A673 (cell line): ENCODE measurements at regions not wholly inside any gene's neighbourhood (a gene's known extent, or its start where the extent isn't known, plus 50 kb on each side); places are given as distances from the start of the nearest gene placed in this dataset.

ENCODE experiments used
- EZH2 ChIP-seq: fragments of 200-600 bp; sonication (generic); IDR thresholded peaks from 2 replicates; pipeline ENCODE4 v1.6.1; 2017; ENCODE audit warnings: borderline replicate concordance, low read depth, mild to moderate bottlenecking, mixed read lengths, antibody characterized with exemption, low read length; ENCODE audit not compliant: poor library complexity, severe bottlenecking
- TF ChIP-seq, protein P1 (sequence below): fragments of 300-800, 200-600 bp; sonication (generic); conservative IDR thresholded peaks from 2 replicates; pipeline ENCODE4 v1.5.1; 2017; ENCODE audit warnings: low read depth, mild to moderate bottlenecking, antibody characterized with exemption, low read length, moderate library complexity, mixed read lengths

DNA sequence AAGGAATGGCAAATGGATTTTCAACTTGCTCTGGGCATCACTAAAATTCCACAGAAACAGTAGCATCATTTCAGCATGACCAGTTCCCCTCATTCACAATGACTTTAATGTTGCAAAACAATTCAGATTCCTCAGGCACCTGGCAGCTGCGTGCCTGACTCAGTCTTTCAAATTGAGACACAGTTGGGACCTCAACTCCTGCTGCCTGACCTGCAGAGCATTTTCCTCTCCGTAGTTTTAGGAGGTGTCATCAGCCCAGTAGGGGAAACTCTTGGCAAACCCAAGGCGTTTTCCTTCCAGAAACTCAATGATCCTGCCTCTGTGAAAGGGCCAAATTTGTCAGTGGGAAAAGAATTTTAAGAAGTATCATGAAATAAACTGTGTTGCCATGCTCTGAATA is 388.9 kb downstream of the SPRY1 start:
- TF ChIP-seq, protein P1, sequence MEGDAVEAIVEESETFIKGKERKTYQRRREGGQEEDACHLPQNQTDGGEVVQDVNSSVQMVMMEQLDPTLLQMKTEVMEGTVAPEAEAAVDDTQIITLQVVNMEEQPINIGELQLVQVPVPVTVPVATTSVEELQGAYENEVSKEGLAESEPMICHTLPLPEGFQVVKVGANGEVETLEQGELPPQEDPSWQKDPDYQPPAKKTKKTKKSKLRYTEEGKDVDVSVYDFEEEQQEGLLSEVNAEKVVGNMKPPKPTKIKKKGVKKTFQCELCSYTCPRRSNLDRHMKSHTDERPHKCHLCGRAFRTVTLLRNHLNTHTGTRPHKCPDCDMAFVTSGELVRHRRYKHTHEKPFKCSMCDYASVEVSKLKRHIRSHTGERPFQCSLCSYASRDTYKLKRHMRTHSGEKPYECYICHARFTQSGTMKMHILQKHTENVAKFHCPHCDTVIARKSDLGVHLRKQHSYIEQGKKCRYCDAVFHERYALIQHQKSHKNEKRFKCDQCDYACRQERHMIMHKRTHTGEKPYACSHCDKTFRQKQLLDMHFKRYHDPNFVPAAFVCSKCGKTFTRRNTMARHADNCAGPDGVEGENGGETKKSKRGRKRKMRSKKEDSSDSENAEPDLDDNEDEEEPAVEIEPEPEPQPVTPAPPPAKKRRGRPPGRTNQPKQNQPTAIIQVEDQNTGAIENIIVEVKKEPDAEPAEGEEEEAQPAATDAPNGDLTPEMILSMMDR: no peak
- no peak for TF ChIP-seq EZH2
